H1 (cell line): ENCODE measurements at regions not wholly inside any gene's neighbourhood (a gene's known extent, or its start where the extent isn't known, plus 50 kb on each side); places are given as distances from the start of the nearest gene placed in this dataset.

Source experiments
- ASH2L ChIP-seq: fragments of 200-600, 300-600 bp; sonication (generic); IDR thresholded peaks from one replicate; pipeline ENCODE4 v1.7.1; 2017; ENCODE audit warnings: low read length
- TF ChIP-seq, protein P1 (sequence below): IDR thresholded peaks from 2 replicates; pipeline ENCODE4 v1.6.1; 2011; ENCODE audit warnings: low read depth, mild to moderate bottlenecking, low read length; ENCODE audit not compliant: insufficient read depth

DNA sequence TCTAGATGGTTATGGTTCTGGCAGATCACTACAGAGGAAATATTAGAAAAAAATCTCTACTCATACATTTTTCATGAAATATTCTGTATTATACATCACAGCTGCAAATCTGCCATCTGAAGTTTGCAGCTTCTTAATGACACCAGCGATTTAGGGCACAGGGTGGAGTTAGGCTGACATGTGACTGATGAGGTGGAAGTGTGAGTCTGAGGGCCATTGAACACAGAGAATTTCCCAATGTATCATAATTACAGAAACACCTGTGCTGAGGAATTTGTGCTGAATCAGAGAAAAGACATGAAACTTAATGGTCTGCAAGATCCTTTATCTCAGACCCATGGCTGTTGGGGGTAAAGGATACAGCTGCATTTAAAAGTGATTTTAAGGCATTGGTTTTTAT is 2025.6 kb upstream of the AGA start:
- TF ChIP-seq, protein P1, sequence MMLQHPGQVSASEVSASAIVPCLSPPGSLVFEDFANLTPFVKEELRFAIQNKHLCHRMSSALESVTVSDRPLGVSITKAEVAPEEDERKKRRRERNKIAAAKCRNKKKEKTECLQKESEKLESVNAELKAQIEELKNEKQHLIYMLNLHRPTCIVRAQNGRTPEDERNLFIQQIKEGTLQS: no peak
- no peak for TF ChIP-seq ASH2L
